ENCODE measurements at regions not wholly inside any gene's neighbourhood (a gene's known extent, or its start where the extent isn't known, plus 50 kb on each side); places are given as distances from the start of the nearest gene placed in this dataset.

- DNase-seq: no peak
Observed at GRCh38 chr3:150216866-150217600, 191.1 kb upstream of the TSC22D2 start.

- DNase-seq: no peak
Observed at GRCh38 chr3:150216041-150216811, 191.9 kb upstream of the TSC22D2 start.

- no peak for DNase-seq
Observed at GRCh38 chr3:150215616-150216015, 192.5 kb upstream of the TSC22D2 start.

GRCh38 chr3:150213577-150213976, 194.5 kb upstream of the TSC22D2 start:
- DNase-seq: no peak

- no peak for DNase-seq
Observed at GRCh38 chr3:150210461-150211110, 197.5 kb upstream of the TSC22D2 start.

GRCh38 chr3:150203273-150203672, 204.8 kb upstream of the TSC22D2 start:
- no peak for DNase-seq

- no peak for DNase-seq
Observed at GRCh38 chr3:150202711-150203110, 205.4 kb upstream of the TSC22D2 start.

GRCh38 chr3:150194957-150195356, 213.1 kb upstream of the TSC22D2 start:
- DNase-seq: no peak

- DNase-seq: no peak
Observed at GRCh38 chr3:150194513-150194912, 213.6 kb upstream of the TSC22D2 start.

GRCh38 chr3:150184426-150185071, 213.9 kb upstream of the PFN2 start:
- no peak for DNase-seq

- DNase-seq: peak; percentile 80
Observed at GRCh38 chr3:150183678-150184425, 213.2 kb upstream of the PFN2 start.

GRCh38 chr3:150180334-150180733, 209.6 kb upstream of the PFN2 start:
- peak; percentile 51 for DNase-seq

GRCh38 chr3:150179330-150179729, 208.6 kb upstream of the PFN2 start:
- no peak for DNase-seq

GRCh38 chr3:150177673-150178381, 207.1 kb upstream of the PFN2 start:
- DNase-seq: no peak

- no peak for DNase-seq
Observed at GRCh38 chr3:150174179-150174578, 203.5 kb upstream of the PFN2 start.

- no peak for DNase-seq
Observed at GRCh38 chr3:150172356-150172755, 201.7 kb upstream of the PFN2 start.

GRCh38 chr3:150170852-150171520, 200.3 kb upstream of the PFN2 start:
- DNase-seq: no peak

GRCh38 chr3:150169330-150169940, 198.7 kb upstream of the PFN2 start:
- no peak for DNase-seq

GRCh38 chr3:150168698-150169097, 198.0 kb upstream of the PFN2 start:
- no peak for DNase-seq

Measured in renal pelvis (tissue), 1 donor.